HEK293 (cell line): ENCODE measurements at regions not wholly inside any gene's neighbourhood (a gene's known extent, or its start where the extent isn't known, plus 50 kb on each side); places are given as distances from the start of the nearest gene placed in this dataset.

ENCODE experiments used
- CTCF ChIP-seq: fragments of 450-650 bp; formaldehyde crosslinking; IDR thresholded peaks from 2 replicates; pipeline ENCODE4 v1.5.1; 2016; ENCODE audit warnings: missing biosample characterization, missing genetic modification characterization
- YY1 ChIP-seq: fragments of 450-650 bp; formaldehyde crosslinking; IDR thresholded peaks from 2 replicates; pipeline ENCODE4 v1.5.1; 2018; ENCODE audit warnings: missing biosample characterization, missing genetic modification characterization
- ZNF10 ChIP-seq: fragments of 450-650 bp; formaldehyde crosslinking; IDR thresholded peaks from 2 replicates; pipeline ENCODE4 v1.5.1; 2017; ENCODE audit warnings: missing biosample characterization, missing genetic modification characterization
- ZNF292 ChIP-seq: fragments of 450-650 bp; formaldehyde crosslinking; IDR thresholded peaks from 2 replicates; pipeline ENCODE4 v1.5.1; 2016; ENCODE audit warnings: low read depth, missing biosample characterization, missing genetic modification characterization, borderline replicate concordance
- ZNF571 ChIP-seq: fragments of 450-650 bp; formaldehyde crosslinking; IDR thresholded peaks from 2 replicates; pipeline ENCODE4 v1.5.0; 2017; ENCODE audit warnings: missing biosample characterization, missing genetic modification characterization

DNA sequence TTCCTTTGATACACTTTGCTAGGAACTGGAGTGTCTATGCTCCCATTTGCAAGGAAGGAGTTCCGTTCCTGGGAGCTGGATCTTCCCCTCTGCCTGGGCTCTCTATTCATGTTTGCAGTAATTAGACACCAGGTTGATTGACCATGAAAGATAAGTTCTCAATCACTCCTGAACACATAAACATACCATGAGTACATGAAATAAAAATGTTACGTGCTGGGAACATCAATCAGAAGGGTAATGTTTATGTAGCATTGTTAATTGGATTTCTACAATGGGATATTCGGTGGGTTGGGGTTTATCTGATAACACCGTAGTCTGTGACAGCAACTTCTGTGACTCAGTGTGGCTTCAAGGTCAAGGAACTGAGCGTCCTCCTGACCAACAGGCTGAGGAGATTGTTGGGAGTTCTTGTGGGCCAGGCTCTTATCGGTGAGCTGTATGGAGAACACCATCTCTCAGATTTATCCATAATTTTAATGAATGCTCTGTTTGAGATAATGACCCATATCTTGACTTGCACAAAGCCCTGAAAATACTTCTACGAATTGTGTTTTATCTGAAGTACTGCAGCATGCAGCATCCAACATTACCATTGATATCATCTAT, 136.4 kb downstream of the NPIPB5 start:
- TF ChIP-seq CTCF (tag by site-specific recombination) (no peak), ZNF10 (no peak), ZNF292 (tag by site-specific recombination) (no peak), YY1 (tag by site-specific recombination) (no peak), ZNF571 (no peak)
